Tibial nerve (tissue), 4 donors: ENCODE measurements at regions not wholly inside any gene's neighbourhood (a gene's known extent, or its start where the extent isn't known, plus 50 kb on each side); places are given as distances from the start of the nearest gene placed in this dataset.

Experiments
- EP300 ChIP-seq, 2 donors: sonication (generic); formaldehyde crosslinking; IDR thresholded peaks; one replicate each; pipeline ENCODE4 v1.6.1; 2017; ENCODE audit warnings: antibody characterized with exemption in 2 of 2, mild to moderate bottlenecking in 1 of 2
- TF ChIP-seq, protein P1 (sequence below), 5 experiments: fragments of 200-600 bp in 3 of 5; fragments of 450-650 bp in 2 of 5; sonication (generic) in 3 of 5; IDR thresholded peaks; one replicate each; pipeline ENCODE4 v1.5.1; 2016 to 2019; ENCODE audit warnings: antibody characterized with exemption in 5 of 5, mild to moderate bottlenecking in 3 of 5, moderate library complexity in 2 of 5

DNA sequence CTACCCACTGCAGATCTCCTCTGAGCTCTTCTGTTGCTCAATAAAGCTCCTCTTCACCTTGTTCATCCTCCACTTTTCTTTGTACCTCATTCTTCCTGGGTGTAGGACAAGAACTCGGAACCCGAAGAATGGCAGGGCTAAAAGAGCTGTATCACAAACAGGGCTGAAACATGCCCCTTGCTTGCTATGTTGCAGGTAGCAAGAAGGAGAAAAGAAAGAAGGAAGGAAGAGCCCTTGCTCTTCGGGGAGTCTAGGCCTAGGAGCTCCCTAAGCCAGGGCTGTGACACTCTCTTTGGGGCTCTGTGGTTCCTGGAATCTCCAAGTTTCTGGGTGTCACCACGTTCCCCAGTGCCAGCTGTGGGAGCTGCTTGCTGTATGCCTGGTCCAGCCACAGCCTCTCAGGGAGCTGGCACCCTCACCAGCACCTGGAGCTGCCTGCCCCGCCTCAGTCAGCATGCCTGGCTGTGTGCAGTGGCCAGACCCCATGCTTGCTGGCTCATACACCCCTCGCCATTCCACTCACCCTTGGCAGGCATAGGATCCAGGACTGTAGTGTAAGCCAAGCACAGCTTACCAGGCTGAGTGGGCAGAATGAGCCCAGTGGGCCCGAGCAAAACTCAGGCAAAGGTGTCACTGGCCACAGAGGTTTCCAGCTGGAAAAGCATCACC, 274.8 kb upstream of the ADRA1B start:
- TF ChIP-seq, protein P1, sequence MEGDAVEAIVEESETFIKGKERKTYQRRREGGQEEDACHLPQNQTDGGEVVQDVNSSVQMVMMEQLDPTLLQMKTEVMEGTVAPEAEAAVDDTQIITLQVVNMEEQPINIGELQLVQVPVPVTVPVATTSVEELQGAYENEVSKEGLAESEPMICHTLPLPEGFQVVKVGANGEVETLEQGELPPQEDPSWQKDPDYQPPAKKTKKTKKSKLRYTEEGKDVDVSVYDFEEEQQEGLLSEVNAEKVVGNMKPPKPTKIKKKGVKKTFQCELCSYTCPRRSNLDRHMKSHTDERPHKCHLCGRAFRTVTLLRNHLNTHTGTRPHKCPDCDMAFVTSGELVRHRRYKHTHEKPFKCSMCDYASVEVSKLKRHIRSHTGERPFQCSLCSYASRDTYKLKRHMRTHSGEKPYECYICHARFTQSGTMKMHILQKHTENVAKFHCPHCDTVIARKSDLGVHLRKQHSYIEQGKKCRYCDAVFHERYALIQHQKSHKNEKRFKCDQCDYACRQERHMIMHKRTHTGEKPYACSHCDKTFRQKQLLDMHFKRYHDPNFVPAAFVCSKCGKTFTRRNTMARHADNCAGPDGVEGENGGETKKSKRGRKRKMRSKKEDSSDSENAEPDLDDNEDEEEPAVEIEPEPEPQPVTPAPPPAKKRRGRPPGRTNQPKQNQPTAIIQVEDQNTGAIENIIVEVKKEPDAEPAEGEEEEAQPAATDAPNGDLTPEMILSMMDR (IDR thresholded peaks at IDR 0.05) = no peak
- TF ChIP-seq EP300 (IDR thresholded peaks at IDR 0.05) = no peak
